IMR-90 (cell line): ENCODE measurements at regions not wholly inside any gene's neighbourhood (a gene's known extent, or its start where the extent isn't known, plus 50 kb on each side); places are given as distances from the start of the nearest gene placed in this dataset.

Experiments used
- ATAC-seq: fragments of 200-7000 bp; cut with Tn5 transposase; 2 replicates; pipeline ENCODE4 v1.9.1; 2020; ENCODE audit warnings: low read depth, mild to moderate bottlenecking, moderate library complexity
- BruUV-seq: library from RNA; stranded (reverse); fragments of 400-500 nt; replicated peaks from 2 replicates; lab custom pipeline; 2021; lab: Mats Ljungman, UMichigan
- CTCF ChIA-PET: fragments of 300-600 bp; formaldehyde crosslinking; extraction: SDS; loops from one replicate; lab custom pipeline; 2021; ENCODE audit warnings: antibody characterized with exemption; lab: Yijun Ruan, JAX
- POLR2A ChIA-PET: fragments of 300-600 bp; sonication (Branson Sonifier 250); formaldehyde crosslinking; loops from one replicate; lab custom pipeline; 2022; ENCODE audit warnings: antibody characterized with exemption; ENCODE audit not compliant: unreplicated experiment; lab: Charles Lee
- DNase-seq: peaks from one replicate; pipeline ENCODE4 v3.0.0; 2013
- H2AFZ ChIP-seq: replicated peaks from 2 replicates; pipeline ENCODE3; 2013; ENCODE audit warnings: low read length, mild to moderate bottlenecking; ENCODE audit not compliant: poor library complexity
- H2AK5ac ChIP-seq: 2 replicates; pipeline ENCODE4 v1.6.1; 2013; ENCODE audit warnings: low read depth, low read length, inconsistent platforms
- H2AK9ac ChIP-seq: replicated peaks from 2 replicates; pipeline ENCODE3; 2013; ENCODE audit warnings: mild to moderate bottlenecking, low read depth, low read length, moderate library complexity; ENCODE audit not compliant: poor library complexity
- H2BK120ac ChIP-seq: 2 replicates; pipeline ENCODE4 v1.6.1; 2013; ENCODE audit warnings: low read depth, low read length, inconsistent platforms
- H2BK15ac ChIP-seq: 3 replicates; pipeline ENCODE4 v1.6.1; 2013; ENCODE audit warnings: low read depth, low read length, inconsistent platforms
- H2BK20ac ChIP-seq: 2 replicates; pipeline ENCODE4 v1.6.1; 2013; ENCODE audit warnings: low read depth, mild to moderate bottlenecking, inconsistent platforms, low read length, moderate library complexity
- H2BK5ac ChIP-seq: 2 replicates; pipeline ENCODE4 v1.6.1; 2013; ENCODE audit warnings: mild to moderate bottlenecking, low read depth, low read length, inconsistent platforms; ENCODE audit not compliant: poor library complexity, severe bottlenecking
- H3K14ac ChIP-seq: replicated peaks from 2 replicates; pipeline ENCODE4 v1.6.1; 2013; ENCODE audit warnings: low read depth, low read length, inconsistent platforms
- H3K18ac ChIP-seq: 2 replicates; pipeline ENCODE4 v1.6.1; 2013; ENCODE audit warnings: low read depth, low read length, control low read depth
- H3K23ac ChIP-seq: 2 replicates; pipeline ENCODE4 v1.6.1; 2013; ENCODE audit warnings: low read depth, low read length, inconsistent platforms
- H3K27ac ChIP-seq: 2 replicates; pipeline ENCODE4 v1.5.1; 2013; ENCODE audit warnings: mild to moderate bottlenecking, control low read depth, low read length; ENCODE audit not compliant: insufficient read depth
- H3K27me3 ChIP-seq: 2 replicates; pipeline ENCODE4 v1.6.1; 2013; ENCODE audit warnings: low read length; ENCODE audit not compliant: control insufficient read depth, insufficient read depth
- H3K36me3 ChIP-seq: 2 replicates; pipeline ENCODE4 v1.6.1; 2013; ENCODE audit warnings: low read length, mixed read lengths; ENCODE audit not compliant: control insufficient read depth, insufficient read depth
- H3K4ac ChIP-seq: 2 replicates; pipeline ENCODE4 v1.6.1; 2013; ENCODE audit warnings: low read depth, low read length, inconsistent platforms
- H3K4me1 ChIP-seq: 2 replicates; pipeline ENCODE4 v1.6.1; 2013; ENCODE audit warnings: low read length, mixed read lengths; ENCODE audit not compliant: control insufficient read depth, insufficient read depth
- H3K4me2 ChIP-seq: 2 replicates; pipeline ENCODE4 v1.6.1; 2013; ENCODE audit warnings: low read depth, mild to moderate bottlenecking, control low read depth, low read length, moderate library complexity
- H3K4me3 ChIP-seq: 2 replicates; pipeline ENCODE4 v1.5.1; 2013; ENCODE audit warnings: low read depth, mild to moderate bottlenecking, control low read depth, low read length, moderate library complexity; ENCODE audit not compliant: insufficient read depth
- H3K56ac ChIP-seq: 2 replicates; pipeline ENCODE4 v1.6.1; 2013; ENCODE audit warnings: low read length, inconsistent platforms; ENCODE audit not compliant: insufficient read depth; ENCODE audit errors: extremely low read depth
- H3K79me1 ChIP-seq, 2 experiments: 2 replicates each; pipeline ENCODE4 v1.6.1; 2013; ENCODE audit warnings: low read length in 2 of 2, inconsistent platforms in 1 of 2, low read depth in 1 of 2
- H3K9ac ChIP-seq: 2 replicates; pipeline ENCODE4 v1.6.1; 2013; ENCODE audit warnings: low read depth, low read length, control low read depth
- H3K9me1 ChIP-seq: 2 replicates; pipeline ENCODE4 v1.6.1; 2013; ENCODE audit warnings: low read length, inconsistent platforms; ENCODE audit not compliant: insufficient read depth
- H3K9me3 ChIP-seq: 2 replicates; pipeline ENCODE4 v1.6.1; 2013; ENCODE audit warnings: low read length; ENCODE audit not compliant: control insufficient read depth, insufficient read depth
- H4K20me1 ChIP-seq: 2 replicates; pipeline ENCODE4 v1.6.1; 2013; ENCODE audit warnings: low read length, inconsistent platforms; ENCODE audit not compliant: insufficient read depth
- H4K5ac ChIP-seq: 2 replicates; pipeline ENCODE4 v1.6.1; 2013; ENCODE audit warnings: mild to moderate bottlenecking, low read depth, low read length, control low read depth
- H4K8ac ChIP-seq, 2 experiments: 2 replicates each; pipeline ENCODE4 v1.6.1; 2013; ENCODE audit warnings: low read depth in 2 of 2, low read length in 2 of 2, control low read depth in 1 of 2, inconsistent platforms in 1 of 2
- H4K91ac ChIP-seq: 2 replicates; pipeline ENCODE4 v1.6.1; 2013; ENCODE audit warnings: low read depth, low read length, inconsistent platforms; ENCODE audit not compliant: insufficient read depth
- CHD1 ChIP-seq: IDR thresholded peaks from 2 replicates; pipeline ENCODE4 v1.6.1; 2012; ENCODE audit warnings: low read depth, low read length, improper control_type of control experiment
- FOS ChIP-seq: fragments of 150-350 bp; IDR thresholded peaks from 2 replicates; pipeline ENCODE4 v1.6.1; 2016; ENCODE audit warnings: low read depth, low read length
- MAZ ChIP-seq: IDR thresholded peaks from 2 replicates; pipeline ENCODE4 v1.6.1; 2012; ENCODE audit warnings: low read depth, mild to moderate bottlenecking, low read length, improper control_type of control experiment, moderate library complexity, borderline replicate concordance
- MXI1 ChIP-seq: IDR thresholded peaks from 2 replicates; pipeline ENCODE4 v1.6.1; 2012; ENCODE audit warnings: low read depth, mild to moderate bottlenecking, low read length, moderate library complexity, borderline replicate concordance
- NFE2L2 ChIP-seq: fragments of 150-350 bp; IDR thresholded peaks from 2 replicates; pipeline ENCODE4 v1.6.1; 2016; ENCODE audit warnings: low read depth, mild to moderate bottlenecking, low read length
- POLR2A ChIP-seq: IDR thresholded peaks from 2 replicates; pipeline ENCODE4 v1.6.1; 2012; ENCODE audit warnings: mild to moderate bottlenecking, low read depth, low read length
- RAD21 ChIP-seq: IDR thresholded peaks from 2 replicates; pipeline ENCODE4 v1.6.1; 2012; ENCODE audit warnings: low read length, improper control_type of control experiment
- RCOR1 ChIP-seq: IDR thresholded peaks from 2 replicates; pipeline ENCODE4 v1.6.1; 2012; ENCODE audit warnings: mild to moderate bottlenecking, low read length, improper control_type of control experiment; ENCODE audit not compliant: insufficient replicate concordance
- RFX5 ChIP-seq: IDR thresholded peaks from 2 replicates; pipeline ENCODE4 v1.8.0; 2012; ENCODE audit warnings: low read depth, mild to moderate bottlenecking, low read length, moderate library complexity
- SMC3 ChIP-seq: fragments of 150-350 bp; IDR thresholded peaks from 2 replicates; pipeline ENCODE4 v1.6.1; 2016; ENCODE audit warnings: low read depth, mild to moderate bottlenecking, antibody characterized with exemption, low read length, moderate library complexity
- WGBS, 2 experiments: methylation state at CpG; one replicate each; pipeline versions ENCODE4 v1.1.5 to v1.1.7; 2013; ENCODE audit warnings: missing lambda C conversion rate in 2 of 2; ENCODE audit not compliant: insufficient read length in 1 of 2; ENCODE audit errors: extremely low coverage in 2 of 2; 5-methylcytosine and 5-hydroxymethylcytosine counted together
- dilution Hi-C: fragments of 300-500 bp; cut with HindIII; formaldehyde crosslinking; loops from one replicate; pipeline ENCODE4 v1.14.3; 2018; ENCODE audit warnings: low sequenced_read_pairs; ENCODE audit not compliant: unreplicated experiment
- in situ Hi-C: fragments of 300-500 bp; cut with MboI; formaldehyde crosslinking; loops from 3 replicates; pipeline ENCODE4 v1.14.3; 2019; ENCODE audit warnings: low sequenced_read_pairs, inconsistent platforms, mixed read lengths
- intact Hi-C: fragments of 100-400 bp; cut with micrococcal nuclease; formaldehyde crosslinking; loops from 2 replicates; pipeline ENCODE4 v1.10.0; 2022
- TF ChIP-seq, protein P1 (sequence below): fragments of 150-350 bp; IDR thresholded peaks from 2 replicates; pipeline ENCODE4 v1.6.1; 2016; ENCODE audit warnings: low read depth, mild to moderate bottlenecking, low read length, moderate library complexity, borderline replicate concordance
- TF ChIP-seq, protein P2 (sequence below): conservative IDR thresholded peaks from 2 replicates; pipeline ENCODE4 v1.5.1; 2012; ENCODE audit warnings: mild to moderate bottlenecking, low read depth, low read length, improper control_type of control experiment

DNA sequence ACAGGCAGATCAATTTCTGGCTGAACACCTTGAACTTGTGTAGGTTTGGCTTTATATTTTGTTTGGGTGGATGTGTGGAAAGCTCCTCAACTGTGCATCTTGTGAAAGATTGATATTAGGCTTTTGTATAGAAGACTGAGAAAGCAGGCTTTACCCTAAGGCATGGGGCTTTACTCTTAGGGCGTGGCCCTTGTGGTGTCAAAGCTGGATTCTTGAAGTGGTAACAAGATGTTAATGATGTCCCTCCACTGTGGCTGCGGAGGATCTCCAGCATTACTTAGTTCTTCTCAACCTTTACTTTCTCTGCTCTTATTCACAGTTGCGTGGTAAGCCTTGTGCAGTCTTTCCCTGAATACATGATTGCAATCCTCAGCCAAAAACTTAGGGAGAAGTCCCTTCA, 54.1 kb upstream of the HECTD2 start:
- BruUV-seq, result no TSS peak
- H2BK20ac ChIP-seq, result no peak overlapping the region
- no peak overlapping the region for H2AFZ ChIP-seq
- ChIA-PET CTCF (interaction anchor here (1.0 to 1.9 kb wide), 3 partner anchors 16 to 57 kb away, joined by 3 to 5 read pairs (median 4); no protein-coding TSS in a partner anchor), POLR2A (interaction anchor here (0.6 kb wide), 1 partner anchor 442 kb away, joined by 3 read pairs; the partner anchor contains the start of gene TNKS2)
- no peaks in the 10 kb centered on the region for H3K36me3 ChIP-seq
- no peak overlapping the region for H3K18ac ChIP-seq
- no peak for ATAC-seq
- no peak overlapping the region for H3K4ac ChIP-seq
- peaks cover 3% of the 10 kb centered on the region; the same call in 1 of the 2 replicates for H3K27me3 ChIP-seq
- H3K4me3 ChIP-seq, result no peak overlapping the region
- no peak overlapping the region for H2AK5ac ChIP-seq
- H3K79me1 ChIP-seq, result no peaks in the 10 kb centered on the region
- no peaks in the 10 kb centered on the region for H4K20me1 ChIP-seq
- DNase-seq, result no peak
- dilution Hi-C loops, result no loop called here
- H4K91ac ChIP-seq, result no peak overlapping the region
- H3K4me1 ChIP-seq, result peaks cover 2% of the 10 kb centered on the region; the same call in 1 of the 2 replicates
- no peak overlapping the region for H2BK120ac ChIP-seq
- intact Hi-C loops, result no loop called here
- H3K23ac ChIP-seq, result no peak overlapping the region
- no peak overlapping the region for H2AK9ac ChIP-seq
- no peak overlapping the region for H2BK15ac ChIP-seq
- no peak overlapping the region for H3K4me2 ChIP-seq
- H4K5ac ChIP-seq, result no peak overlapping the region
- TF ChIP-seq MXI1 (no peak), SMC3 (no peak), RFX5 (no peak), RCOR1 (no peak), CHD1 (no peak), RAD21 (no peak), NFE2L2 (no peak), MAZ (no peak), FOS (no peak), POLR2A (no peak)
- TF ChIP-seq, protein P1, sequence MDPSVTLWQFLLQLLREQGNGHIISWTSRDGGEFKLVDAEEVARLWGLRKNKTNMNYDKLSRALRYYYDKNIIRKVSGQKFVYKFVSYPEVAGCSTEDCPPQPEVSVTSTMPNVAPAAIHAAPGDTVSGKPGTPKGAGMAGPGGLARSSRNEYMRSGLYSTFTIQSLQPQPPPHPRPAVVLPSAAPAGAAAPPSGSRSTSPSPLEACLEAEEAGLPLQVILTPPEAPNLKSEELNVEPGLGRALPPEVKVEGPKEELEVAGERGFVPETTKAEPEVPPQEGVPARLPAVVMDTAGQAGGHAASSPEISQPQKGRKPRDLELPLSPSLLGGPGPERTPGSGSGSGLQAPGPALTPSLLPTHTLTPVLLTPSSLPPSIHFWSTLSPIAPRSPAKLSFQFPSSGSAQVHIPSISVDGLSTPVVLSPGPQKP, result no peak
- TF ChIP-seq, protein P2, sequence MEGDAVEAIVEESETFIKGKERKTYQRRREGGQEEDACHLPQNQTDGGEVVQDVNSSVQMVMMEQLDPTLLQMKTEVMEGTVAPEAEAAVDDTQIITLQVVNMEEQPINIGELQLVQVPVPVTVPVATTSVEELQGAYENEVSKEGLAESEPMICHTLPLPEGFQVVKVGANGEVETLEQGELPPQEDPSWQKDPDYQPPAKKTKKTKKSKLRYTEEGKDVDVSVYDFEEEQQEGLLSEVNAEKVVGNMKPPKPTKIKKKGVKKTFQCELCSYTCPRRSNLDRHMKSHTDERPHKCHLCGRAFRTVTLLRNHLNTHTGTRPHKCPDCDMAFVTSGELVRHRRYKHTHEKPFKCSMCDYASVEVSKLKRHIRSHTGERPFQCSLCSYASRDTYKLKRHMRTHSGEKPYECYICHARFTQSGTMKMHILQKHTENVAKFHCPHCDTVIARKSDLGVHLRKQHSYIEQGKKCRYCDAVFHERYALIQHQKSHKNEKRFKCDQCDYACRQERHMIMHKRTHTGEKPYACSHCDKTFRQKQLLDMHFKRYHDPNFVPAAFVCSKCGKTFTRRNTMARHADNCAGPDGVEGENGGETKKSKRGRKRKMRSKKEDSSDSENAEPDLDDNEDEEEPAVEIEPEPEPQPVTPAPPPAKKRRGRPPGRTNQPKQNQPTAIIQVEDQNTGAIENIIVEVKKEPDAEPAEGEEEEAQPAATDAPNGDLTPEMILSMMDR, result no peak
- H3K9me1 ChIP-seq, result no peaks in the 10 kb centered on the region
- H3K9me3 ChIP-seq, result no peaks in the 10 kb centered on the region
- no peak overlapping the region for H3K27ac ChIP-seq
- H2BK5ac ChIP-seq, result no peak overlapping the region
- WGBS, 2 experiments, result 100% methylated on average over 1 of the region's 3 CpGs; no CpG with 5 or more reads in 1 of the 2 experiments
- no peak overlapping the region for H3K56ac ChIP-seq
- no peak overlapping the region for H3K9ac ChIP-seq
- no peak overlapping the region for H4K8ac ChIP-seq
- H3K14ac ChIP-seq, result no peak overlapping the region
- in situ Hi-C loops, result no loop called here
